ENCODE measurements at regions not wholly inside any gene's neighbourhood (a gene's known extent, or its start where the extent isn't known, plus 50 kb on each side); places are given as distances from the start of the nearest gene placed in this dataset.

GRCh38 chr1:53391982-53392381 lies 64.1 kb upstream of the LRP8 start:
- TF ChIP-seq, protein P1, sequence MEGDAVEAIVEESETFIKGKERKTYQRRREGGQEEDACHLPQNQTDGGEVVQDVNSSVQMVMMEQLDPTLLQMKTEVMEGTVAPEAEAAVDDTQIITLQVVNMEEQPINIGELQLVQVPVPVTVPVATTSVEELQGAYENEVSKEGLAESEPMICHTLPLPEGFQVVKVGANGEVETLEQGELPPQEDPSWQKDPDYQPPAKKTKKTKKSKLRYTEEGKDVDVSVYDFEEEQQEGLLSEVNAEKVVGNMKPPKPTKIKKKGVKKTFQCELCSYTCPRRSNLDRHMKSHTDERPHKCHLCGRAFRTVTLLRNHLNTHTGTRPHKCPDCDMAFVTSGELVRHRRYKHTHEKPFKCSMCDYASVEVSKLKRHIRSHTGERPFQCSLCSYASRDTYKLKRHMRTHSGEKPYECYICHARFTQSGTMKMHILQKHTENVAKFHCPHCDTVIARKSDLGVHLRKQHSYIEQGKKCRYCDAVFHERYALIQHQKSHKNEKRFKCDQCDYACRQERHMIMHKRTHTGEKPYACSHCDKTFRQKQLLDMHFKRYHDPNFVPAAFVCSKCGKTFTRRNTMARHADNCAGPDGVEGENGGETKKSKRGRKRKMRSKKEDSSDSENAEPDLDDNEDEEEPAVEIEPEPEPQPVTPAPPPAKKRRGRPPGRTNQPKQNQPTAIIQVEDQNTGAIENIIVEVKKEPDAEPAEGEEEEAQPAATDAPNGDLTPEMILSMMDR (IDR thresholded peaks at IDR 0.05; ENCODE audit: low read length): no peak
- no peak for TF ChIP-seq EZH2 (IDR thresholded peaks at IDR 0.05; ENCODE audit: borderline replicate concordance, low read length)

All from OCI-LY1 (cell line).